AG20443 (cell line): ENCODE measurements at regions not wholly inside any gene's neighbourhood (a gene's known extent, or its start where the extent isn't known, plus 50 kb on each side); places are given as distances from the start of the nearest gene placed in this dataset.

Experiments used
- DNase-seq: peaks from one replicate; pipeline ENCODE4 v3.0.0; 2012; ENCODE audit warnings: low spot score, mixed read lengths

- DNase-seq, result no peak
These were observed 142.8 kb downstream of the CD8B2 start for GRCh38 chr2:106629981-106630380.

- DNase-seq, result no peak
These were observed 144.1 kb downstream of the CD8B2 start for GRCh38 chr2:106631281-106631680.

GRCh38 chr2:106638043-106638442 lies 150.9 kb downstream of the CD8B2 start:
- peak; percentile 27 for DNase-seq

GRCh38 chr2:106638580-106638979 lies 151.4 kb downstream of the CD8B2 start:
- DNase-seq, result no peak

- DNase-seq, result no peak
These were observed 155.5 kb downstream of the CD8B2 start for GRCh38 chr2:106642679-106643078.

GRCh38 chr2:106644623-106645022 lies 157.5 kb downstream of the CD8B2 start:
- no peak for DNase-seq

GRCh38 chr2:106646605-106647004 lies 159.4 kb downstream of the CD8B2 start:
- no peak for DNase-seq

GRCh38 chr2:106649306-106649705 lies 162.1 kb downstream of the CD8B2 start:
- DNase-seq, result no peak

GRCh38 chr2:106653465-106653864 lies 166.3 kb downstream of the CD8B2 start:
- no peak for DNase-seq

GRCh38 chr2:106658616-106659015 lies 171.5 kb downstream of the CD8B2 start:
- no peak for DNase-seq

GRCh38 chr2:106664669-106665068 lies 177.5 kb downstream of the CD8B2 start:
- no peak for DNase-seq

GRCh38 chr2:106667478-106668070 lies 180.4 kb downstream of the CD8B2 start:
- no peak for DNase-seq

GRCh38 chr2:106685180-106685897 lies 198.2 kb downstream of the CD8B2 start:
- DNase-seq, result no peak

- no peak for DNase-seq
These were observed 199.2 kb downstream of the ST6GAL2 start for GRCh38 chr2:106686814-106687213.

- DNase-seq, result no peak
These were observed 190.9 kb downstream of the ST6GAL2 start for GRCh38 chr2:106694964-106695470.

- no peak for DNase-seq
These were observed 190.0 kb downstream of the ST6GAL2 start for GRCh38 chr2:106695919-106696318.

- no peak for DNase-seq
These were observed 185.4 kb downstream of the ST6GAL2 start for GRCh38 chr2:106700616-106701015.

GRCh38 chr2:106701203-106702022 lies 184.6 kb downstream of the ST6GAL2 start:
- DNase-seq, result no peak

GRCh38 chr2:106703161-106703560 lies 182.8 kb downstream of the ST6GAL2 start:
- no peak for DNase-seq

GRCh38 chr2:106704798-106705197 lies 181.2 kb downstream of the ST6GAL2 start:
- no peak for DNase-seq

GRCh38 chr2:106705877-106706276 lies 180.1 kb downstream of the ST6GAL2 start:
- DNase-seq, result no peak

- no peak for DNase-seq
These were observed 179.7 kb downstream of the ST6GAL2 start for GRCh38 chr2:106706283-106706682.

- DNase-seq, result no peak
These were observed 177.8 kb downstream of the ST6GAL2 start for GRCh38 chr2:106708209-106708608.
